T-helper 1 cell (primary cell): ENCODE measurements at regions not wholly inside any gene's neighbourhood (a gene's known extent, or its start where the extent isn't known, plus 50 kb on each side); places are given as distances from the start of the nearest gene placed in this dataset.

ENCODE experiments used
- DNase-seq, 5 donors: peaks; one replicate each; pipeline ENCODE4 v3.0.0-alpha.2; 2012 to 2020

DNA sequence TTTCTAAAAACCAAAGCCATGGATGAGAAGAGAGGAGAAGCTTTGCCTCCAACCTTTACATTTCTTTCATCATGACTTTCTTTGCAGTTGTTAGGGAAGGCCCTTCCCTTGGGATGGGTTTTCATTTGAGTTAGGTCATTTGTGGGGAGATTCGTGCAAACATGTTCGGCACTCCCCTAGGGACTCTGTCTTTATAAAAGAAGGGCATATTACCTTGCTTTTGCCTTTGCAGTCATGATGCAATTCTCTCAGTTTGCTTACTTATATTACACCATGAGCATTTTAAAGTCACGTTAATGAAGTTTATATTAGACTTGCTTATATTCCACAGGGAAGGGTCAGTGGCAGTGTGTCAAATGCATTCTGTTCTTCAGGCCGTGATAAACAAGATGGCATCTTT is 289.3 kb upstream of the WWC1 start:
- no peak for DNase-seq

DNA sequence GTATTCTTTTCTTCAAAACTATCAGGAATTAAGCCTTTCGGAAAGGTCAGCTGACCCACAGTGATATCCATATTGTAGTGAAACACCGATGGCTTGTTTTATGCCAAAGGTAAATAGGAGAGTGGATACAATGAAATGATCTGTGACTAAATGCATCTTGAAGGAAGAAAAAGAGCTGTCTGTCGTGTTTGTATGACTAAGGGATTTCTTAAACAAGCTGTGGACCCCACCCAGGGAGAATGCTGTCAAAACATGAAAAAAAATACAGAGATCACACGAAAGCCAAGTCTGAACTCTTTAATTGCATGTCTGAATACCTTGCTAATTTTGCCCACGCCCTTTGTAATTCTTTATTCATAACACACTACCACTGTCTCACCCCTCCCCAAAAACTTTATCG is 286.4 kb upstream of the WWC1 start:
- DNase-seq, result no peak

DNA sequence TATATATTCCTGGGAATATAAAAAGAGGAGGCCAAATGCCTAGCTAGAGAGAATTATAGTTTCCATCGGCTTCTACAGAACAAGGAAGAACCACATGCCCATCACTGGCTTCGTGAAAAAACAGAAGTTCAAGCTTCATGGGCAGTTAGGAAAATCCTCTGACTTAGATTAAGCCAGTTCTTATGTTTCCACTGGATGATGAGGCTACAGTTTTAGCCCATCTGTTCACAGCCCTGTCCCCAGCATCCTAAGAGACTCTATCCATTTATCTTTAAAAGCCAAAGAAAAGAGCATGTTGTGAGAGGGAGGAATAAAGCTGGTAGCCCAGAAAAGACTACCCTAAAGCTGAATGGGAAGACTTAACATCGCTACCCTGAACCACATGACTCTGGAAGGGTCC is 285.5 kb upstream of the WWC1 start:
- no peak for DNase-seq

DNA sequence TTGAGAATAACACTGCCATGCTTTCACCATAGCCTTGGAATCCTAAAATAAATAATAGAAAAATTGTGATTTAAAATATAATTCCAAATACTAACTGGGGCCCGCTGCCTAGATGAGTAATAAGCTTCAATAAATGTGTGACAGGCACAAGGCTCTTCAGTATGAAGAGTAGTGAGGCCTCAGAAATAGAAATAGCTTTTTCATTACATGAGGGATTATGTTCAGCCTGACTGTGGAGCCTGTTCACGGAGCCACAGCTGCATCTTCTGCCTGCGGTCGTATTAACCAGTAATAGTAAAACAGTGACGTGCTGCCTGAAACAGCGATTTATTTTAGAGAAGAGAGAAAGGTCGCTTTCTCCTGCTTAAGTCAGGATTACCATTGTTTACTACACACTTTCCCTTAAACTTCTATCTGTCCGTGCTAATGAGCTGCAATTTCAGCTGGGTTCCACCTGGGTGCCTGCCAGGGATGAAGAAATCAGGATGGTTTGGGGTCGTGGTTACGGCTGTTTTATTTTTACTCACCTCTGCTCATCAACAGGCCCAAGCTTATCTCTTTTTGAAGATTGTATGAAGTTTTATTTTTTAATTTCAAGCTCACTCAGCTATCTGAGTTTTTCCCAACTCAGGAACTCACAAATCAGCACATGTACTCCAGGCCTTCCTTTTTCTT is 284.9 kb upstream of the WWC1 start:
- no peak for DNase-seq

DNA sequence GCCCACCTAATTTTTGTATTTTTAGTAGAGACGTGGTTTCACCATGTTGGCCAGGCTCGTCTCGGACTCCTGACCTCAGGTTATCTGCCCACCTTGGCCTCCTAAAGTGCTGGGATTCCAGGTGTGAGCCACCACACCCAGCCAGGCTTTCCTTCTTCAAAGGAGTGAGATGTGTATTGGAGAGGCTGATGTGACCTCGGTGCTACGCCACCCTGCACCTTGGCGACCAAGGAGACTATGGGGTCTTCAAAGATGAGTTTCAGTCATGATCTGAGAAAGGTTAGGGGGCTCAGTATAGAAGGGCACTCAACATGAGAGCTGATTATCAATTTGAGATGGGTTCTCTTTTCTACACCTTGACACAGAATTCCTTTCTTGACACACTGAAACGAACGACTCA is 284.2 kb upstream of the WWC1 start:
- no peak for DNase-seq

DNA sequence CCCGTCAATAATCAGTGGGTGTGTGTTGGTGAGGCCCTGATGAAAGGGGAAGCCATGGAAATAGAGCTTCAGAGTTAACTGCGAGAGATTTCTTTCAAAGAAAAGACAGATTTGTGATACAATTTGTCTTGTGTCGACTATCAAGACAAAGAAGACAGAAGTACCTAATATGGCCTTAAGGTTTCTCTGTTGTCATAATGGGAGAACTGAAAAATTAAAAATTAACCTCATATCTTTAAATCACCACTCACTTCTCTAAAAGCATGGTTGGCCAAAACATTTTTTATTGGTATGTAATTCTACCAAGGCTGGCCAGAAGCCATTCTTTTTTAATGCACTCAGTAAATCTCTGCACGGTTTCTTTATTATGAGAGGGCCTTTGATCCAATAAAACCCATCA is 282.9 kb upstream of the WWC1 start:
- DNase-seq, result no peak

DNA sequence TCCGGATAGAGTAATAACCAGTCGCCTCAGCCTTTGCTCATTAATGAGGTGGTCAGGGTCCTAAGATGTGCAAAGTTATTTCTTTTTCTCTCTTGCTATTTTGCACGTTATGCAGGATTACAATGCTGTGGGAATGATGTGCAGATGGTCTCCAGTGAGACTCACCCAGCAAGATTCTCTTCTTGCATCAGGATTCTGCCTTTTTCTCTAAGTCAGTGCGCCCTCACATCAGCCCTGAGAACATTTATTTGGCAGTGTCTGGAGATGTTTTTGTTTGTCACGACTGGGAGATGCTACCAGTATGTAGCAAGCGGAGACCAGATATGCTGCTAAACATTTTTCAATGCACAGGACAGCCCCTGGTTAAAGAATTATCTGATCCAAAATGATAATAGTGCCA is 280.3 kb upstream of the WWC1 start:
- DNase-seq, result no peak

DNA sequence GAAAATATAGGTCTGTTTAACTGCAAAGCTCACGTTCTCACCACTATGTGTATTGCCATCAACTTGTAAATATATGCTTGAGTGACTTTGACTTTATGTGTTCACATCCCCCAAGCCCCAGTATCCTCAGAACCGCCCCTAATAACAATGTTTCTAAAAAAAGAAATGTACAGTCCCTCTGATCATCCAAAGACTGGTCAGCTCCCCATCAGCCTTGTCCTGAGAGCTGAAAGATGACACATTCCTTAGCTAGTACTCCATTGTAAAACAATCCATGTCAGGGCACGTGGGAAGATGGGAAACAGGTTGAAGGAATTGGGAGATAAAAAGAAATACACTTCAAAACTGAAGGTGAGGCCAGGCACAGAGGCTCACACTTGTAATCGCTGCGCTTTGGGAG is 279.4 kb upstream of the WWC1 start:
- DNase-seq, result no peak

DNA sequence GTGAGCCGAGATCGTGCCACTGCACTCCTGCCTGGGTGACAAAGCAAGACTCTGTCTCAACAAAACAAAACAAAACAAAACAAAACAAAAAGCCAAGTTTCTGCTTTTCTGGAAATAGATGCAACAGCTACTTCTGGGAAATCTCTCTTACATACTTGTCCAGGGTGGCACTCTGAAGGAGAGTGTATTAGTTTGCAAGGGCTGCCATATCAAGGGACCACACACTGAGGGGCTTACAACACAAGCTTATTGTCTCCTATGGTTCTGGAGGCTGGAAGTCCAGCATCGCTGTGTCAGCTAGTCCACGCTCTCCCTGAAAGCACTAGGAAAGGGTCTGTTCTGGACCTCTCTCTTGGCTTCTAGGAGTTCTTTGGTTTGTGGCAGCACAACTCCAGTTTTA is 277.9 kb upstream of the WWC1 start:
- no peak for DNase-seq

DNA sequence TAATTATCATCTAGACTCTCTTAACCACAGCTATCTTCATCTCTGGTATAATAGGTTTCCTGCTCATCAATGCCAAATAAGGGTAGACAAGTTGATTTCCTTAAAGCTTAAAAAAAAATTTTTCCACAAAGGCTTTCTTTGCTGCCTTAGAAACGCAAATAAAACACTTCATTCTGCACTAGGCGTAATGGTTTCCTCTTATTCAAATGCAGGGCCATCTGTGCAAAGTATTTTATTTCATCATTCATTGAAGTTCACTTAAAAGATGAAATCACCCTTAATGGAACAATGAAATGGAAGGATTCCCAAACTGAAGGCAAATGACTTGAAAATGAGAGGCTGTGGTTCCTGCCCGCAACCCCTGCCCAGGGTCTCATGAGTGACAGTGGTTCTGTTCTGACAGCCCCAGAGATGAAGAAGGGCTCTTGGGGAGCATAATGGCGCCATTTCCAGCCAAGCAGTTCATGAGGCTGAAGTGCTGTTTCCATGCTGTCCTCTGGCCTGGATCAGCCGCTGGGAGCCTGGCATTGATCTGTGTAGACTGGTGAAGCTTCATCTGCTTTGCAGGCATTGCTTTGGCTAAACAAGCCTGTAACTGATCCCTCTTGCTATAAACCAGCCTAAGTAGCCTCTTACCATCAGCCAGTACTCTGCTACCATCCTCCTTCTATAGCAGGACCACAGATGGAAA is 276.9 kb upstream of the WWC1 start:
- no peak for DNase-seq

DNA sequence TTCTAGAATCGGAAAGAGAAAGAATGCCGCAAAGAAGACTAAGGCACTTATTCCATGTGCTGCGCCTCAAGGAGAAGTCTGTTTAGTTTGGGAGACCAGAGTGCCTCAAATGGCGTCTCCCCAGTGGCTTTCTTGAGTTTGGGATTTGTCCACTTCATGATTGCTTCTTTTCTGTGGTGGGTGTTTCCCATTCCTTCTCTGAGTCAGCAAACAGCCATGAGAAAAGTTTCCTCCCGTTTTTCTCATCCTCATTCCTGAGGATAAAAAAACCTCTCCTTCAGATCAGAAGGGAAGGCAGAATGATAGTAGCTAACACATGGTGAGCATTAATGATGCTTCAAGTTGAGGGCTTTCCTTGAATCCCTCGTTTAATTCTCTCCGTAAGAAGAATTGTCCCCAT is 275.9 kb upstream of the WWC1 start:
- DNase-seq, result no peak

DNA sequence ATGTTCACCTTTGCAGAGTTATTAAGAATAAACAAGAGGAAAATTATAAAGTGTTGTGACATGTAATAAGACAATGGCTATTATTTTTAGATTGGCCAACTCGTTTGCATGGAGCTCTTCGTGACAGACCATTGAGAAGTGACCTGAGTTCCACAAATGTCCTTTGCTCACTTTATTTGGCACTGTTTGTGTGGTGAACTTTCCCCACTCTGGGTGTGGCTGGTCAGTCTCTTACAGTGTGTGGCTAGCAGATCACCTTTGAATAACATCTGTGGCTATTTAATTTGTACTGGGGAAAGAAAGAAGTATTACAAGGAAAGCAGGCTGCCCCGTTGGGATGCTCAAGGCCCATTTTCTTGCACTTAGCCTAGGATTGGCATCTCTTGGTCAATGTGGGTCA is 274.1 kb upstream of the WWC1 start:
- no peak for DNase-seq

DNA sequence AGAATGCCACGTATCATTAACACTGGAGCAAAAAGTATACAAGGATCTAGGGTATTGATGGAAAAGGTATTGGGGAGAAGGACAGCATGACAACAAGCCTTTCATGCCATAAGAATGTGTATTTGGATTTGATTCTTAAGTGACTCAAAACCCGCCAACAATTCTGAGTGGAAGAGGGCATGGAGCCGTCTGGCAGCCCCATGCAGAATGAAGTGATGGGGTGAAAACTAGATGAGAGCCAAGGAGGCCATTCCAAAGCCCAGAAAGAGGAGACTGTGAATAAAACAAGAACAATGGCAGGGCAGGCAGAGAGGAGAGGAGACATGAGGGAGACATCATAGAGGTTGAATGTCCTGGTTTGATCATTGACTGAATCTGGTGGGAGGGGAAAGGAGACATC is 272.3 kb upstream of the WWC1 start:
- no peak for DNase-seq

DNA sequence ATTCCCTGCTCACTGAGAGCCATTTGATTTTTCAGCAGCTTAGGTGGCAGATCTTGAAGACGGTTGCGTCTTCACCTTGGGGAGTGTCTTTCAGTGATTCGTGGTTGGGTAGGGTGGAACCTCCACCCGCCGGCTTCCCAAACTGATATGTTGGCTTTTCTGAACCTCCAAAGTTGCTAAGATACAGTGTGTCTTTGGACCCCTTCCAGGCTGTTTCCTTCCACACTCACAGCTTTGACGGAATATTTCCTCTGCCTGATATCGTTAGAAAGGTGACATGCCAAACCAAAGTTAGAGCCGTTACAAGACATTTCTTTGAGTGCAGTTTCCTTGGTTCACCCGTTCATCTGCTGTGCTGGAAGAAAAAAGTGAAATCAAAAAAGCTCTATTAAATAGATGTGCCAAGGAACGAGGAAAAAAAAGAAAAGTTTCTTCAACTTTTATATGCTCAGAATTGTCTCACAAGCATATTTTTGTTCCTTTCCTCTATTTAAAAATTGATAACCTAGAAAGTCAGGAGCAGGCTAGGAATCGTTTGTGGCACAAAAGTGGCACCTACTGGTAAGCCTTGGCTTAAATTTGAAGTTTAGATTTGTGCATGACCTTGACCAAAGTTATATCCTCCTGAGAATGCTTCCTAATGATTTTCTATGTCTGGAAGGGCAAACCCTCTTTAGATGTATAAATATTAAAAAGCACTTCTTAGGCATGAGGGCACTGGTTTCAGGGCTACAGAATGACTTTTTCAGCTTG is 270.7 kb upstream of the WWC1 start:
- DNase-seq, result no peak

DNA sequence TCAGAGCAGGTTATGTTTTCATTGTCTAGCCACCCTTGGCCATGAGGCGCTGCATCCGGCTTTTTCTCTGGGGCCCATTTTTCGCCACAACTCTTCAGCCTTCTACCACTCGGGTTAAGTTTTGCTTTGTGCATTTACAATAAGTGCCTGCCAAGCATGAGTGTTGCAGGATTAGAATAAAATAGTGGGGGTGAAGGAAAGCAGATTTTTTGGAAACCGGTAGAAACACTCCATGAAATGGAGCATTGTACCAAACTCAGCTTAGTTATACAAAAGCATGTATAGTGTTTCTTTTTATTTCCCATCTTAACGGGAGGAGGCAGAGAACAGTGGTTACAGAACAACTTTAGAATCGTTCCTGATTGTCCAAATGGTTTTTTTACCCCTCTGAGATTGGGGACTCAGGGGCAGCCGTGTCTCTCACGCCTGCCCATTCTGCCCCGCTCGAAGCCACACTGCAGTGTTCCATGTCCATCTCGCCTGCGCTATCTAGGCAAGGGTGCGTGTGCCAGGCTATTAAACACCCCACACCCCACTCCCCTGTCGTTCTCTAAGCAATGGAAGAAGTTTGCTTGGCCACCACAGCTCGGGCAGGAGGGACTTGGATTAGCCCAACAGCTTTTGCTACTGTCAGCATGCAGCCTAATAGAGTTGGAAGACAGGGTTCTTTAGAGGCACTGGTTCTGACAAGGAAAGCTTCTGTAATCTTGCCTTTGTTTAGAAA is 268.8 kb upstream of the WWC1 start:
- DNase-seq, result no peak

DNA sequence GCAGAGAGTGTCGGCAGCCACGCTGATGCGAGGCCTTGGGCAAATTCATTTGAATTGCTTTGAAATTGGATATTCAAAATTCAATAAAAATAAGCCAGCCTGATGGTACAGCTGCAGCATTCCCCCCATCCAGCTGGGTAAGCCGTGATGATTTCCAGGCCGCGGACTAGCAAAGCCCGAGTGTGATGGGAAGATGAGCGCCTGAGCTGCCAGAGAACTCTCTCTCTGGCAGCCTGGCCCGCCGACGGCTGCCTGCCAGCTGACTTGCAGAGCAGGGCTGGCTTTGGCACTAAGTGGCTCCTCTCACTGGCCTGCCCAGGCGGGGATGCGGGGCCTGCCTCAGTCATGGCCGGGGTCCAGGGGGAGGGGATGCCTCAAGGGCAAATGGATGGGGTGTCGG is 268.3 kb upstream of the WWC1 start:
- no peak for DNase-seq

DNA sequence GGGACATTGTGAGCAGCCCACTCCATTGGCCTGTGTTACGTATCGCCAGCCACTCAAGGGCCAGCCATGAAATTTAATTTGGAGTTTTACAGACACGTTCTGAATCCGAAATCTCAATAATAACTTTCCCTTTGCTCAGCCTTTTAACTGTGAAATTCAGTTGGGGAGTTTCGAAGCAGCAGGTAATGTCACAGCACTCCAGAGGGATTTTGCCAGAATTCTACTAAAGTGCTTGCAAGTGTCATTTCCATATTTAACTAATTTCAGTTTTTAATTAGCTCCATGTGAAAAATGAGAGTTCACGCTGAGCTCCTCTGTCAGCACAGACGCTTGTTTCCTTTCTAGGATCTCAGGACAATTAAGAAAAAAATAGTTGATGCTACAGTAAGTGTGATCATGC is 267.1 kb upstream of the WWC1 start:
- DNase-seq, result no peak

DNA sequence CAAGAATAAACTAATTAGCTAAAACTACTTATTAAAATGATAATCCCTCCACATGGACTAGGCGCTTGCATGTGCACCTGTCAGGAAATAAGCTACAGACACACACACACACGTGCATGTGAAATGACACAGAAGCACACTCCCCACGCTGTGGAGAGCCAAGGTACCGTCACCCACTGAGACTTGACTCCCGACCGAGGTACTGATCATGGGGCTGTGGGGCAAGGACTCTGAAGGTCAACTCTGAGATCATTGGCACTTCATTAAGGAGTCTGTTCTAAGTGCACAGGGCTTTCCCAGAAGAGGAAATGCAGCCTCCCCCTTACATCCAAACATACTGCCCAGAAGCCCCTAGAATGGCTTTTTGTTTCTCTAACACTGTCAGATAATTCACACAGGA is 264.4 kb upstream of the WWC1 start:
- no peak for DNase-seq

DNA sequence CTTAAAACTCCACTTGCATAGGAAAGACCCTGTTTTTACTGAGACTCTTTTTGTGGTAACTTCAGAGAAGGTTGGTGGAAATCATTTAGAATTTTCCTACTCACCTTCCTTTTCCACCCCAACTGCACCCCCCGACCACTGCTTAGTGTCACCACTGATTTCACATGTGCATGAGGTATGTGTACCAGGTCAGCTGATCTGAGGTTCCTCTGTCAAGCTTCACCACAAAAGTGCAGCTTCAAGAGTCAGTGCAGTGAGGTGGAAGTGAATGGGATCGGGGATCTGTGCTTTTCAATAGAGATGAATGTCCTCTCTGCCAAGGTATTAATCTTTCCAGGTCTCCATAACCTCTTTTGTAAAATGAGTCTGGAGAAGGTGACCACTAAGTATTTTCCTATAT is 260.5 kb upstream of the WWC1 start:
- no peak for DNase-seq

DNA sequence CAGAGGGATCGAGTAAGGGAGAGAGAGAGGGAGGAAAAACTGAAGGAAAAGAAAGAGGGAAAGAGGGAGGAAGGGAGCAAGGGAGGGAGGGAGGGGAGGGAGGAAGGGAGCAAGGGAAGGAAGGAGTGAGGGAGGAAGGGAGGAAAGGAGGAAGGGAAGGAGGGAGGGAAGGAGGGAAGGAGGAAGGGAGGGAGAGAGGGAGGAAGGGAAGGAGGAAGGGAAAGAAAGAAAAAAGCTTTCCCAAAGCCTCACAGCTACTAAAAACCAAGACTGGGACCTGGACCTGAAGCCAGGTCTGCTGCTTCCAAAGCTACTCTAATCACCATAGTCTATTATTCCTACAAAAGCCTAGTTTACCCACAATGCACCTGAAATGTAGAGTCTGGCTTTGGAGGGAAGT is 259.8 kb upstream of the WWC1 start:
- DNase-seq, result no peak

DNA sequence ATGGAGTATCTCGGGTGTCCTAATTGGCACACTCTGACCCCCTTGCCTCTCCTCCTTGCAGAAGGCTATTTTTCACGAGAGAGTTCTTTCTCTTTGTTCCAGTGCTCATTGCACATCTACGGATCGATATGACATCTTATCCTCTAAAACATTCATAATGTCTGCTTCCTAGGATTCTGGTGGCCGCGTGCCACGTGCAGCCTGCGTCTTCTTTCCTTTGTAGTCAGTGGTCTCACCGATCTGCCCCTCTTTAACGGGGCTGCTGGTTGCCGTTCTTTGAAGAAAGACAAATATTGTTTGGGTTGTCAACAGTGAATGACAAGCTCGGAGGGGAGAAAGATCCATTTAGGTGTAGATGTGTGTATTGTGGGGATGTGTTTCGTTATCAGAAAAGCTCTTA is 252.4 kb upstream of the WWC1 start:
- DNase-seq, result no peak

DNA sequence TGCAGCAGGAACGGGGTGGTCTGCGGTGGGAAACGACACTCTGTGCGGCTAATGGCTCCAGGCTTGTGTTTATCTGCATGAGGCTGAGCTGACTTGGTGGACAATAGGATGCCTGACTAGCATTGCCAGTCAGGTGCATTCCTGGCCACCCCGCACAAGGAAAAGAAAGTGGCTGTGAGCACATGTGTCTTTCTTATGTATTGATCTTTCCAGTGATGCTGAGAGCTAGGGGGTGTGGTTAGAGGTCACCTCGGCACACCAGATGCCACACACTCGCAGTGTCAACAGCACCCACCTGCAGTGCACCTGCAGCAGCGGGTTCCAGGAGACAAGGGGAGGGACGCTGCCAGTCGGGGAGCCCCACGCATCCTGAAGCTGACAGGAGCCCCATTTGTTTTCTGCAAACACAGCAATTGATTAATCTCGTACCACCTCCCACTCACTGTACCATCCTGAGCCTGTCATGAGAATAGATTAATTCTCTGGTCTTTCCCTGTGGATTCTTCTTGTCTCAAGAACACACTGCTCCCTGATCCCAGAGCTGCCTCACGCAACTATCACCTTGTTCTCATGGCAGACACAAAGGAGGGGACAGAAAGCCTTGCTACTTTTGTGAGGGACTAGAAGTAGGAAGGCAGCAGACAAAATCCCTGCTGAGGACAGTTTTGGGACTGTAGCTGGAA is 251.7 kb upstream of the WWC1 start:
- no peak for DNase-seq

DNA sequence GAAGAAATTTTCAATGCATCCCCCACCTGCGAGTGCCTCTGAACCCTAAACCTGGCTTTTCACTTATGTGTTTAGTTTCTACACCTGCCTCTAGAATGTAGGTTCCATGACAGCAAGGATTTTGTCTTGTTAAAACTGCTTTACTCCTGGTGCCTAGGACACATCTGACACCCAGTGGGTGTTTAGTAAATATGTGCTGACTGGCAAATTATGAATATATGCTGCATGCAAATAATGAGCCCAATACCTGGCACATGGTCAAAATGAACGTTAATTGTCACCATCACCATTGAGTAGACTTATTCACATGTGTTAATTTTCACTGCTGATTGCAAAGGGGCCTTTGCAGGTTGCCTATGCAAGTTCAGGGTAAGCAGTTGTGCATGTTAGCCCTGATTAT is 249.9 kb upstream of the WWC1 start:
- no peak for DNase-seq
